Natural killer cell treated with Interleukin-12 subunit alpha and Interleukin-12 subunit beta and Interleukin-15 and Interleukin-18, amount 100 ng/mL, for 72 hours (primary cell): ENCODE measurements at regions not wholly inside any gene's neighbourhood (a gene's known extent, or its start where the extent isn't known, plus 50 kb on each side); places are given as distances from the start of the nearest gene placed in this dataset.

Experiments used
- ATAC-seq, 2 donors: fragments of 150-1000 bp; cut with Tn5 transposase in 1 of 2; sonication (Bioruptor Pico), chemical (Tn5 transposase) in 1 of 2; 2 replicates each; pipeline ENCODE4 v1.10.0; 2021
- DNase-seq: peaks from one replicate; pipeline ENCODE4 v3.0.0; 2022; ENCODE audit warnings: low spot score
- H3K27ac Mint-ChIP-seq, 2 donors: 1 replicate in 1 of 2; 2 replicates in 1 of 2; pipeline ENCODE4 v1.8.0; 2022; ENCODE audit warnings: mixed read lengths in 2 of 2, mild to moderate bottlenecking in 1 of 2, moderate library complexity in 1 of 2
- H3K27me3 Mint-ChIP-seq, 2 donors: 1 replicate in 1 of 2; 2 replicates in 1 of 2; pipeline ENCODE4 v1.8.0; 2022; ENCODE audit warnings: mixed read lengths in 2 of 2
- H3K36me3 Mint-ChIP-seq: one replicate; pipeline ENCODE4 v1.8.0; 2022; ENCODE audit warnings: mixed read lengths
- H3K4me1 Mint-ChIP-seq, 2 donors: 1 replicate in 1 of 2; 2 replicates in 1 of 2; pipeline ENCODE4 v1.8.0; 2022; ENCODE audit warnings: low read depth in 2 of 2, mixed read lengths in 2 of 2, mild to moderate bottlenecking in 1 of 2
- H3K4me3 Mint-ChIP-seq: one replicate; pipeline ENCODE4 v1.8.0; 2022; ENCODE audit warnings: mixed read lengths
- H3K9me3 Mint-ChIP-seq: 2 replicates; pipeline ENCODE4 v1.8.0; 2022; ENCODE audit warnings: mixed read lengths

DNA sequence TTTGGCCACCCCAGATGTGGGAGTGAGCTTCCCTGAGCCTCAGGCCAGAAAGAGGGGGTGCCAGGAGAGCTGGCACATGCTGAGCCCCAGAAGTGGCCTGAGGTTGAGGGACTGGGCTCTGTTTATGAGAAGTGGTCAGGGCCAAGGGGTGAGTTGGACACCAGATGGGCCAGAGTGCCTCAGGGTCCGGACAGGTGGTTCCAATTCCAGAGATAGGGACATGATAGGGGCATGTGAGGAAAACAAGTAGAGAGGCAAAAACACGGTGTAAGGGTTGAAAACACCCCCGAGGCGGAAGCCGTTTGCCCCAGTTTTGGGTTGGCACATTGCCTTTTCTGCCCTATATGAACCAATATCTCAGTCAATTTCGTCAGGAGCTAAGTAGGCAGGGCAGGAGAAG, 125.6 kb upstream of the NFIB start:
- no peak for ATAC-seq
- Mint-ChIP-seq H3K9me3 (no peaks in the 10 kb centered on the region), H3K4me3 (no peak overlapping the region), H3K27ac (no peak overlapping the region), H3K36me3 (no peaks in the 10 kb centered on the region), H3K4me1 (no peaks in the 10 kb centered on the region), H3K27me3 (peaks cover 7 to 11% of the 10 kb centered on the region in 2 donors)
- no peak for DNase-seq

DNA sequence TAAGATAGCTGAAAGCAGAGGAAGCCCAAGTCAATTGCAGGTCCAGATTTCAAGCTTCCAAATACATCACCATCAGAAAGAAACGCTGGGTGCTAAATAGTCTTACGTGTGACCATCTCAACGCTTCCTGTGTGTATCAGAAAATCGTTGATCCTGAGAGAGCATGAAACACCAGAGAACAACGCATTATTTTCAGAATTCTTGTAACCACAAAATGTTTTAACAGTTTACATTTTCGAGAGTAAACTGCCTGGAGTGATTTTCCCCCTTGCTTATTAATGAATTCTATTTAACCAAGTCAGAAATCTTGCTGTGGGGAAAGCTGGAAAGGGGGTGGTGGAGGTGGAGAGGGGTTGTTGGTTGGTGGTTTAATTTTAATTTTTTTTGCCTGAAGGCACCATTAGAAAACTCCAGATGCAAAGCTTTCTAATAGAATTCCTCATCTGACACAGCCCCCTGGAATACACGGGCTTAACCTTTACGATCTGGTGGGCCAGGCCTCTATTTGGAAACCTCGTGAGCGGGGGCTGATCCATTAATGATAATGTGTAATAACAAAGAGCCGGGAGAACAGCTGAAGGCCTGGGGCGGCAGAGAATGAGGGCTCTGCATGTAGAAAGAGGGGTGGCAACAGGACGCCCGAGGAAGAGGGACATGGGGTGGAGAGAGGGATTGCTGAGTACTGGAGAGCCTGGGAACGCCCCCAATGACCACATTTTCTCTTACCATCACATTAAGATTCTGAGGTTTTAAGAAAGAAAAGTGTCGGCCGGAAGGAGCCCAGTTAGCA, 124.5 kb upstream of the NFIB start:
- H3K27me3 Mint-ChIP-seq, result peaks cover 7 to 11% of the 10 kb centered on the region in 2 donors
- DNase-seq (no peak), ATAC-seq (no peak)
- no peak overlapping the region for H3K4me3 Mint-ChIP-seq
- no peak overlapping the region for H3K27ac Mint-ChIP-seq
- no peaks in the 10 kb centered on the region for H3K36me3 Mint-ChIP-seq
- no peaks in the 10 kb centered on the region for H3K9me3 Mint-ChIP-seq
- no peaks in the 10 kb centered on the region for H3K4me1 Mint-ChIP-seq

DNA sequence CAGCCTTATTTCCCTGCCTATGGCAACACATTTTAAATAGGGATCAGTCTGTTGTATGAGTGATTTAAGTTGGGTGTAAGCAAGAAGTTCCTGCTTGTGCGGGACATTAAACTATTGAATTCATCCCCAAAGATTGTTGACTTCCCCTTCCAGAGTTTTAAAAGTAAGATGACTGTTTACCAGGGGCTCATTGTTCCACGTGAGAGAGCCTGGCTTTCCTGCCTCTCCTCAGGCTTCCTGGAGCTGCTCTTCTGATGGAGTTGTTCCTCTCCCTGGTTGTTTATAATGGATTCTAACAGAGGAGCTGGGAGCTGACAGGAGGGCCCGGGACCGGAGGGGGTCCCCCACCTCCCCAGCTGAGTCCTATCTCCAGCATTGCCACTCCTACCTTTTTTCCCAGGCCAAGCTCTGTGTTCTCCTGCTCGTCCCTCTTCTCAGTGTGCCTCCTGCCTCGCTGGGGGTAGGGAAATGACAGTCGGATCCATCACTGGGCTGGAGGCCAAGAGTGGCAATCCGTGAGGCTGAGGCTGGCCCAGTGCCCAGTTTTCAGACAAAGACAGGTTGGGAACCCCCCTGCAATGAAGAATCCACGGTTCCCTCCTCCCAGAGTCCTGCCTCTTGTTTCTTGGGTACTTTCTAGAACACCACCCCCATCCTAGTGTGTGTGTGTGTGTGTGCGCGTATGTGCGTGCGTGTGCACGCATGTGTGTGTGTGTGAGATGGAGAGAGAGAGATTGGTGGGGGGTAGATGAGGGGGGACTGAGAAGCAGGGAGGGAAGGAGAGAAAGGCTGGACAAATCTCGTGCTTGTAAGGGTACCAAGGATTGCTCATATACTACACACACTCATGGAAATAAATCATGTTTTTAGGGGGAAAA, 123.7 kb upstream of the NFIB start:
- Mint-ChIP-seq H3K36me3 (no peaks in the 10 kb centered on the region), H3K9me3 (no peaks in the 10 kb centered on the region), H3K27me3 (peaks cover 7 to 12% of the 10 kb centered on the region in 2 donors), H3K4me1 (no peaks in the 10 kb centered on the region), H3K27ac (no peak overlapping the region), H3K4me3 (no peak overlapping the region)
- ATAC-seq (no peak), DNase-seq (no peak)

DNA sequence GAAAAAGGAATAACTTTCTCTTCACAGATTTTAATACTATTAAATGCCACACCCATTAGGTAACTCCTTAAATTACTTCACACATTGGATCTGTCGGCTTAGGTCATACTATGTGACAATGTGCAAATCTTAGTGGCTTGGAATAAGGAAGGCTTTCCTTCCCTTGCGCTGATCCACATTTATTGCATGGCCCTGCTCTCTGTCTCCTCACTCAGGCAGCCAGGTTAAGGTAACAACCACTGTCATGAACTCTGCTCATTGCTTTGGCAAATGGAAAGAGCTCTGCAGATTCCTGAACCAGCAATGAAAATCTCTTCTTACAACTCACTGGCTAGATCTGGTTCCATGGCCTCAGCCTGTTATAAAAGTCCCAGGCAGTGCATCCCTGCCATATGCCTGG, 121.9 kb upstream of the NFIB start:
- no peaks in the 10 kb centered on the region for H3K9me3 Mint-ChIP-seq
- H3K27ac Mint-ChIP-seq, result no peak overlapping the region
- peaks cover 7 to 15% of the 10 kb centered on the region in 2 donors for H3K27me3 Mint-ChIP-seq
- no peaks in the 10 kb centered on the region for H3K36me3 Mint-ChIP-seq
- no peaks in the 10 kb centered on the region for H3K4me1 Mint-ChIP-seq
- DNase-seq (no peak), ATAC-seq (no peak)
- no peak overlapping the region for H3K4me3 Mint-ChIP-seq

DNA sequence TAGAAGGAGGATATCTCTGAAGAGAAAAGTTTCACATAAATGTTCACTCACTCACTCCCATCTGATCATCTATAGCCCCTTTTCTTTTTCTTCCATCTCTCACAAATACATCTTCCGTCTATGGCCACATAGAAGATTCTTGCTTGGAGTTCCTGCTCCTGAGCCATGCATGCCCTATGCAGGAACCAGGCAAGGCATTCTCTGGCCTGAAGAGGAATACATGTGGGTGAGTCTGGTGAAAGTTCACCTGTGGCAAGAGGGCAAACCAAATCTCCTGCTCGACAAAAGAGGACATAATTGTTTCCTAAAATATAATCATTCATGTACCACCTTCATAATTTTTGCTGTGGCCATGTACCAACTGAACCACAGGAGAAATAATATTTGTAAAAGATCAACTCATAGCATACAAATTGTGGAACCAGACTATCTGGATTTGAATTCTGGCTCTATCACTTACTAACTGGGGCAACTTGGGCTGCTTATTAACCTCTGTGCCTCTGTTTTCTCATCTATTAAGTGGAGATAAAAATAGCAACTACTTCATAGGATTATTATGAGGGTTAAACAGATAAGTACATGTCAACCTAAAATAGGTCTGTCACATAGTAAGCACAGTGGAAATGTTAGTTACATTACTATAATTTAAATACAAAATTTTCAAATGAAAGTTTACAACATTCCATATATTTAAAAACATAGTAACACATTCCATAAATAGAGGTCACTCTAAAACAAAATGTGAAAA, 121.2 kb upstream of the NFIB start:
- H3K27ac Mint-ChIP-seq, result no peak overlapping the region
- H3K9me3 Mint-ChIP-seq, result no peaks in the 10 kb centered on the region
- no peak overlapping the region for H3K4me3 Mint-ChIP-seq
- H3K4me1 Mint-ChIP-seq, result no peaks in the 10 kb centered on the region
- H3K36me3 Mint-ChIP-seq, result no peaks in the 10 kb centered on the region
- ATAC-seq, result no peak
- no peak for DNase-seq
- H3K27me3 Mint-ChIP-seq, result peaks cover 7 to 15% of the 10 kb centered on the region in 2 donors

DNA sequence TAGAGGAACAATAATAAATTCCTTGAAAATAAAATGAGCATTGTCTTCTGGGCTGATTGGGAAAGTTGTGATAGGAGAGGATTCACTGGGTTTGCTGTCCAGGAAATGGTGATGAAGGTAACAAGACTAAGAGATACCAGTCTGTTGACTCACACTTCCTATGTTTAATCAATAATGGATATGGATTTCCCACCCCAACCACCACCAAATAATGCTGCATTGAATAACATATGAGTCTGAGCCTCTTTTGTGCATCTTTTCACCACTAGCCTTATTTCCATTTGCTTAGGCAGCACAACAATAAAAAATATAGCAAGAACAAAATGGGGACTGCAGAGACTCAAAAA, 120.2 kb upstream of the NFIB start:
- peaks cover 7 to 18% of the 10 kb centered on the region in 2 donors for H3K27me3 Mint-ChIP-seq
- no peaks in the 10 kb centered on the region for H3K36me3 Mint-ChIP-seq
- no peak overlapping the region for H3K4me3 Mint-ChIP-seq
- no peaks in the 10 kb centered on the region for H3K9me3 Mint-ChIP-seq
- DNase-seq (no peak), ATAC-seq (no peak)
- no peak overlapping the region for H3K27ac Mint-ChIP-seq
- no peaks in the 10 kb centered on the region for H3K4me1 Mint-ChIP-seq

DNA sequence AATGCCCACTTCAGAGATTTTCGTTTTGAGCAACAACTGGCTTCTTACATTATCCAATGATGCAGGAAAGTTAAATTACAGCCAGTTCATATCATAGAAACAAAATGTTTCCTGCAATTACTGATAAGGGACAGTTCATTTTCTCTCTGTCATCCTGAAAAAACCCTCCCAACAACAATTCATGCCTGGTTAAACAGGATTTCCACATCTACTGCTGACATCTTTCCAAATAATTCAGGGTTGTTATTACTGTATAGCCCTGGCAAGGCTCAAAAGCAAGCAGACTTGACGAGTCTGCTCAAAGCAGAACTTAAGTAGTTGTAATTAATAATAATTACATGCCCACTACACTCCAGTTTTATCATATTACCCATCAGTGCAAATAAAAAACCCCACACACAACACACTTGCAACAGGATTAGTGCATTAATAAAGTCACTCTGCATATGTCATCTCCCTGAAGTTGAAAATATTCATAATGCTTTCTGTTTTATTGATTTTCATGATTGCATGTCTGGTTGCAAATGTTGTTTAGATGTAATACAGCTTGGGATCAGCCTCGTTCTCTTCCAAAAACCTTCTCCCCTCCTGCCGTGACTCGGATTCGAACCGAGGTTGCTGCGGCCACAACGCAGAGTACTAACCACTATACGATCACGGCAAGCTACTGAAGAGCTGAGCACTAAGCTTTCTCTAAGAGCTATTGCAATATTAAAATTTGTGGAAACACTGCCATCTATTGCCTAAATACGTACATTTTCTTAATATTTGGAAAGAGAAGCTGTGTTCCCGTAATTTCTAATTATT, 119.6 kb upstream of the NFIB start:
- H3K4me3 Mint-ChIP-seq, result no peak overlapping the region
- DNase-seq (no peak), ATAC-seq (no peak)
- H3K4me1 Mint-ChIP-seq, result no peaks in the 10 kb centered on the region
- no peaks in the 10 kb centered on the region for H3K9me3 Mint-ChIP-seq
- H3K27ac Mint-ChIP-seq, result no peak overlapping the region
- H3K36me3 Mint-ChIP-seq, result no peaks in the 10 kb centered on the region
- H3K27me3 Mint-ChIP-seq, result peaks cover 7 to 20% of the 10 kb centered on the region in 2 donors

DNA sequence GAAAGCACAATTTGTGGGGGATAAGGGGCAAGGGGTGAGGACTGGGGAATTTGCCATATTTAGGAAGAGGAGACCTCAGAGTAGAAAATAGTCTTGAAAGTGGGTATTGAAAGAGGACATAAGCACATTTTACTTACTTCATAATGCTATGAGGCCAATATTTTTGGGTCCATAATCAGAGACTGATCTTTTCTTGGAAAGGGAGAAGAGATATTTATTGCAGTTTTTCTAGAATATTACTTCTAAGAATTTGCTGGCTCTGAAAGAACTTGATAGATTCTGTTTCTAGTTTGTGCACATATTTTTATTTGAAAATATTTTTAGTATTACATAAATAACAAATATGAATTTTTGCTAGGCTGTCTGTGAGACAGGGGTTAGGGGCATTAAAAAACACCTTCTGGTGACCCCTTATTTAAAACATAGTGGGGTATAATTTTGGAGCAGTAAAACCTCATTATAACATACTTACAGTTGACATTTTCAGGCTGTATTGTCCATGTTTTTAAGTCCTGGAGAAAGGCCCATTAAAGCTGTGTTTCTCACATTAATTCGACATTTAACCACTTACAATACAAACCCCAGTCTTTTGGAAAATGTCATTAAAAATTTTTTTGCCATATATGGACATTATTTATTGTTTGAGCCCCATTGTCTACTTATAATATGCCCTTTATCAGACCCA, 118.9 kb upstream of the NFIB start:
- Mint-ChIP-seq H3K9me3 (no peaks in the 10 kb centered on the region), H3K4me1 (peaks cover 0 to 3% of the 10 kb centered on the region in 2 donors), H3K27ac (no peak overlapping the region), H3K36me3 (no peaks in the 10 kb centered on the region), H3K4me3 (no peak overlapping the region), H3K27me3 (peaks cover 10 to 23% of the 10 kb centered on the region in 2 donors)
- ATAC-seq (no peak), DNase-seq (no peak)

DNA sequence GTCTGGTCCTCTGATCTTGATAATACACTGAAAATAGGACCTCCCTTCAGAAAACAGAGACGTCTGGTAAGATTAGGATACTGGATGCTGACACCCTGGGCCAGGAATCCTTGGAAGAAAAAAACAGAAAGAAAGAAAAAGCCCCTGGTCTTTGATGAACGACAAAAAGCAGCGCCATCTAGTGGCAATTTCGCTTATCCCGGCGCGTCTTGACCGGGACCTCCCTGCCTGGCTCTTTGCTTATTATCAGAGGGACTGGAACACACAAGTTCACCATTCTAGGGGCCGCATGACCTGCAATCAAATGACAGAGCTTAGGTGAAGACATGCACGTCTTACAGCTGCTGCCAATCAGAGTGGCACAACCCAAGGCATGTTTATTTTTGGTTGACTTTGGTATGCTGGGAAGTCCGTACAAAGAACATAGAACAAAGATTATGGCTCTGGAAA, 114.9 kb upstream of the NFIB start:
- ATAC-seq (no peak), DNase-seq (no peak)
- H3K9me3 Mint-ChIP-seq, result no peaks in the 10 kb centered on the region

DNA sequence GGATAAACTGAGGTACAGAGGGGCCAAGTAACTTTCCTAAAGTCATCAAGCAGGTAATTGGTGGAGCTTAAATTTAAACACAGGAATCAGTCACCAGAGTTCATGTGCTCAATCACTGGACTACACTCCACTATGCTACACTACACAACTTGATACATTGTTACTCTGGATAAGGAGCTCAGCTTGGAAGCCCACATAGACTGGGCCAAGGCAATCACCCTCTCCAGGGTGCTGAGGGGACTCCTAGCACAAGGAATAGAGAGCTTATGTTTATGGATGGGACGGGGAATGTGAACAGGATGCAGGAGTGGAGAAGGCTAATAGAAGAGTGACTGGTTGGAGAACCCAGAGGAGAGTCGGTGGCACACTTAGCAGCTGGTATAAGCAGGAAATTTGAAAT, 113.5 kb upstream of the NFIB start:
- peaks cover 13 to 14% of the 10 kb centered on the region in 2 donors for H3K27me3 Mint-ChIP-seq
- no peak overlapping the region for H3K4me3 Mint-ChIP-seq
- peaks cover 0 to 3% of the 10 kb centered on the region in 2 donors for H3K4me1 Mint-ChIP-seq
- no peaks in the 10 kb centered on the region for H3K36me3 Mint-ChIP-seq
- DNase-seq, result no peak
- no peaks in the 10 kb centered on the region for H3K9me3 Mint-ChIP-seq
- no peak for ATAC-seq
- no peak overlapping the region for H3K27ac Mint-ChIP-seq

More for the DNA sequence above, 114.9 kb upstream of the NFIB start:
- Mint-ChIP-seq H3K4me1 (peaks cover 0 to 3% of the 10 kb centered on the region in 2 donors), H3K36me3 (no peaks in the 10 kb centered on the region), H3K27me3 (peaks cover 13 to 17% of the 10 kb centered on the region in 2 donors), H3K4me3 (no peak overlapping the region), H3K27ac (no peak overlapping the region)

DNA sequence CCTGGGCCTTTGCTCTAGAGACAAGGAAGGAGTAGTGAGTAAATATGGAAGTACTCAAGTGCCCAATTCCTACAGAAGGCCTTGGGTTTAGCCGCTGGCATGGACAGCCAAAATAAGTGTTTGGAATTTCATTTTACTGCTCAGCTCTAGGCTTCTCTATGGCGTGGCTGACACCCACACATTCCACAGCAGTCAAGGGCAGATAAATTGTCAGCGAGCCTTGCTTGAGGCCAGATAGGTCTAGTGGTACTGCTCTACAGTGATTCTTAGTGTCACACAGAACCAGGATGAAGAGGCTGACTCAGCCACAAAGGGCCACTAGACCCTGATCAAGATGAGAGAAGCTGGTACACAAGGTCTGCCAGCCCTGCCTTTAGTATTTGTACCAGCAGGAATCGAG, 111.0 kb upstream of the NFIB start:
- H3K27ac Mint-ChIP-seq, result no peak overlapping the region
- H3K27me3 Mint-ChIP-seq, result peaks cover 11 to 13% of the 10 kb centered on the region in 2 donors
- DNase-seq, result no peak
- H3K9me3 Mint-ChIP-seq, result no peaks in the 10 kb centered on the region
- H3K36me3 Mint-ChIP-seq, result no peaks in the 10 kb centered on the region
- no peak for ATAC-seq
- peaks cover 0 to 3% of the 10 kb centered on the region in 2 donors for H3K4me1 Mint-ChIP-seq
- H3K4me3 Mint-ChIP-seq, result no peak overlapping the region

DNA sequence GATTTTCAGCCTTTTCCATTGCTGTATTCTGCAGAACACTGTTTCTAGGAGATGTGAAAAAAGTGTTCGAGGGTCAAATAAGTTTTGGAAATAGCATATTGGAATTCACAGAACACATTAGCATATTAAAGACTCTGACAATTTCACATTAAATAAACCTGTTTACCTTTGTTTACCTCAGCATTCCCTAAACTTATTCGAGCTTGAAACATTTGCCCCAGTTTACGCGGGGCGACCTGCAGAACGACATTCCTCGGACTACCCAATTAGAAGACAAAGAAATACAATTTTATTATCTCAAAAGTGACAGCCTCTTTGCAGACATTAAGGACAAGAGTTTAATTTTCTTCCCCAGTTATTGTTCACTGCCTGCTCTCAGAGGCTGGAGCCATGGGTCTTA, 110.3 kb upstream of the NFIB start:
- Mint-ChIP-seq H3K4me3 (no peak overlapping the region), H3K36me3 (no peaks in the 10 kb centered on the region), H3K9me3 (no peaks in the 10 kb centered on the region), H3K4me1 (peaks cover 0 to 3% of the 10 kb centered on the region in 2 donors), H3K27me3 (peaks cover 10 to 13% of the 10 kb centered on the region in 2 donors), H3K27ac (no peak overlapping the region)
- DNase-seq (no peak), ATAC-seq (no peak)
